RWPE2 (cell line): ENCODE measurements at regions not wholly inside any gene's neighbourhood (a gene's known extent, or its start where the extent isn't known, plus 50 kb on each side); places are given as distances from the start of the nearest gene placed in this dataset.

ENCODE experiments used
- ATAC-seq: fragments of 200-7000 bp; cut with Tn5 transposase; 3 replicates; pipeline ENCODE4 v1.9.1; 2021; ENCODE audit warnings: low read depth
- DNase-seq: peaks from one replicate; pipeline ENCODE4 v3.0.0-alpha.2; 2020; ENCODE audit warnings: low spot score
- H3K27ac ChIP-seq: fragments of 450-650 bp; 2 replicates; pipeline ENCODE4 v1.5.1; 2017; ENCODE audit warnings: mild to moderate bottlenecking; ENCODE audit not compliant: poor library complexity, severe bottlenecking
- H3K27me3 ChIP-seq: fragments of 250-450 bp; sonication (Bioruptor Pico); 2 replicates; pipeline ENCODE4 v1.5.1; 2021; ENCODE audit warnings: mild to moderate bottlenecking, moderate library complexity; ENCODE audit not compliant: insufficient read depth, poor library complexity, severe bottlenecking
- H3K36me3 ChIP-seq: fragments of 250-450 bp; sonication (Bioruptor Pico); 2 replicates; pipeline ENCODE4 v1.5.1; 2020; ENCODE audit warnings: low read depth, mild to moderate bottlenecking, moderate library complexity
- H3K4me1 ChIP-seq: fragments of 250-450 bp; sonication (Bioruptor Pico); 2 replicates; pipeline ENCODE4 v1.5.1; 2021; ENCODE audit warnings: mild to moderate bottlenecking, moderate library complexity; ENCODE audit not compliant: insufficient read depth, poor library complexity, severe bottlenecking
- H3K4me3 ChIP-seq: fragments of 250-450 bp; sonication (Bioruptor Pico); 2 replicates; pipeline ENCODE4 v1.5.1; 2021; ENCODE audit warnings: mild to moderate bottlenecking, moderate library complexity; ENCODE audit not compliant: severe bottlenecking
- H3K9me3 ChIP-seq: fragments of 250-450 bp; sonication (Bioruptor Pico); 2 replicates; pipeline ENCODE4 v1.5.1; 2021; ENCODE audit warnings: mild to moderate bottlenecking, moderate library complexity; ENCODE audit not compliant: severe bottlenecking
- CTCF ChIP-seq: fragments of 450-650 bp; IDR thresholded peaks from one replicate; pipeline ENCODE4 v1.5.1; 2017; ENCODE audit warnings: mild to moderate bottlenecking, moderate library complexity; ENCODE audit not compliant: poor library complexity, severe bottlenecking

GRCh38 chr7:153616711-153617325 is 435.4 kb upstream of the DPP6 start:
- Histone ChIP-seq H3K4me3 (no peak overlapping the region), H3K9me3 (no peaks in the 10 kb centered on the region), H3K4me1 (no peaks in the 10 kb centered on the region), H3K27me3 (no peaks in the 10 kb centered on the region), H3K27ac (no peak overlapping the region), H3K36me3 (no peaks in the 10 kb centered on the region)
- DNase-seq (no peak), ATAC-seq (no peak)
- TF ChIP-seq CTCF: no peak

GRCh38 chr7:153627323-153627722 is 424.9 kb upstream of the DPP6 start:
- Histone ChIP-seq H3K36me3 (no peaks in the 10 kb centered on the region), H3K4me1 (no peaks in the 10 kb centered on the region), H3K27ac (no peak overlapping the region), H3K4me3 (no peak overlapping the region), H3K9me3 (no peaks in the 10 kb centered on the region), H3K27me3 (no peaks in the 10 kb centered on the region)
- no peak for TF ChIP-seq CTCF
- DNase-seq (no peak), ATAC-seq (no peak)

GRCh38 chr7:153628406-153628805 is 423.8 kb upstream of the DPP6 start:
- Histone ChIP-seq H3K36me3 (no peaks in the 10 kb centered on the region), H3K27me3 (no peaks in the 10 kb centered on the region), H3K4me3 (no peak overlapping the region), H3K4me1 (no peaks in the 10 kb centered on the region), H3K27ac (no peak overlapping the region), H3K9me3 (no peaks in the 10 kb centered on the region)
- ATAC-seq (no peak), DNase-seq (no peak)
- no peak for TF ChIP-seq CTCF

- DNase-seq: no peak
Measured at GRCh38 chr7:153628825-153629224, 423.4 kb upstream of the DPP6 start.

More at GRCh38 chr7:153628825-153629224, 423.4 kb upstream of the DPP6 start:
- no peaks in the 10 kb centered on the region for H3K4me1 ChIP-seq
- no peak overlapping the region for H3K4me3 ChIP-seq
- H3K27ac ChIP-seq: no peak overlapping the region
- ATAC-seq: no peak
- no peaks in the 10 kb centered on the region for H3K9me3 ChIP-seq
- no peaks in the 10 kb centered on the region for H3K27me3 ChIP-seq
- H3K36me3 ChIP-seq: no peaks in the 10 kb centered on the region
- no peak for TF ChIP-seq CTCF
